SHP77 (cell line): ENCODE measurements at regions not wholly inside any gene's neighbourhood (a gene's known extent, or its start where the extent isn't known, plus 50 kb on each side); places are given as distances from the start of the nearest gene placed in this dataset.
"Not testable (repeated sequence)": the region's sequence is repeated elsewhere in the genome, so short reads cannot be mapped to it uniquely, and the experiment has no call there.

ENCODE experiments used
- DNase-seq, 2 experiments: peaks; one replicate each; lab custom pipeline; 2025; lab: John Stamatoyannopoulos, UW

DNA sequence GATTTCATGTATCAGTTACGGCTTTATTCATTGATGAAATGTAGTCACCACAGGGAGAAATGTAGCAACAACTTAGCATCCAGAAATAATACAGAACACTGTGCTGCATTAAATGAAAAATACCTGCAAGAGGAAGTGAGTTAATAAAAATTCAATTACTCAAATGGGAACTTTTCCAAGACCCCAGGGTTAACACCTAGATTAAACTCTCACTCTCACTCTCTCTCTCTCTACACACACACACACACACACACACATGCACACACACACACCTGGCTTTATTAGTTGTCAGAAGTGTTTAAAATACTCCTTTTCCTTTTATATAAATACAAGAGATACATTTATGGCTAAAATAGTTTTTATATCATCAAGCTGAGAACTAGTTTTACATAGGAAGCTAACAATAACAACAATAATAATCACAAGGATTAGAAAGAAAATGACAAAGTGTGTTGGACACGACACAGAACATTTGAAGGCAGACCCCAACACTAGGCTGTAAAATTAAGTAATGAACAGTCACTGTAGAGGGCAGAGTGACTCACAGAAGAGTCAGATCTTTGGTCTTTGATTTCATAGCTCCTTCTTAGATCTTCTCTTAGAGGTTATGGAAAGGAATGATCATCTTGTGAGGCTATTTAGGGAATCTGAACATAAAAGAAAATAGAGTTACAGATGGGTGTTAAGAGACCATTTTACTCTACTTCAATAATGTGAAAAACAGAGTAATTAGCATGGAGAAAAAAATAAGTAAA is 1266.0 kb upstream of the ADGRL2 start:
- no peak for DNase-seq

DNA sequence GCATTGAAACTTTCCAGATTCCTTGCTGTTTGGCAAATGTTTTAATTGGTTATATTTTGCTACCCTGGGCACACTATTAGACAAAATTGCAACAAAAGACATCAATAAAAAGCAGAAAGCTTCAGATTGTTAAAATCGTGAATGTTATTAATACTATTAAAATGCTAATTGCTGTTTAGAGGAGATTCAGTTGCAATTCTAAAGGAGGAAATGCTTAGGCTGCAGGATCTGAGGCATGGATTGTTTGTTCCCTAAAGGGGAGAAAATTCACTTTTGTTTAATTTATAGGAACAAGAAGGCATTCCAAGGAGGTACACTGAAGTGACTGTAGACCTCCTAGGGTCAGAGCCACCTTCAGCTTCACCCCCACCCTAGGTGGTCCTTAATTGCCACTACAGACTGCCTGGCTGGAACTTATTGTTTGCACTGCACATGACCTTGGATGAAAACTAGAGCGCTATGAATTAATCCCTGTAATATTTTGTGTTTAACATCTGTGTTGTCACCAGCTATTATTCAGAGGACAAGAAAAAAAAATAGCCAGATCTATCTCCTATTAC is 1266.9 kb upstream of the ADGRL2 start:
- no peak for DNase-seq

DNA sequence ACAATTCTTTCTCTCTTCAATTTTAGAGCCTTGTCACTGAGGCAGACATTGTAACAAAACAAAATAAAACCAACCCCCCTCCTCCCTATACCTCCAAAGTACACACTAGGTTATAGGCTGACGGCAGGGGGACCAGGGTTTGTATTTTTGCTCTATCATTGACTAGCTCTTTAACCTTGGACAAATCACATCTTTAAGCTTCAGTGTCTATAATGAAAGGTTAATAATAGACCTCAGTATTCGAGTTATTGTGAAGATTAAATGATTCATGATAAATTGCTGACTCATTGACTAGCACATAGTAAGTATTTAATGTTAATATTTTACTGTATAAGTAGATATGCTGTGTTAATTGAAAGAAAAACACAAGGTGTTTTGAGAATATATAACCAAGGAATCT is 1267.6 kb upstream of the ADGRL2 start:
- no peak for DNase-seq

DNA sequence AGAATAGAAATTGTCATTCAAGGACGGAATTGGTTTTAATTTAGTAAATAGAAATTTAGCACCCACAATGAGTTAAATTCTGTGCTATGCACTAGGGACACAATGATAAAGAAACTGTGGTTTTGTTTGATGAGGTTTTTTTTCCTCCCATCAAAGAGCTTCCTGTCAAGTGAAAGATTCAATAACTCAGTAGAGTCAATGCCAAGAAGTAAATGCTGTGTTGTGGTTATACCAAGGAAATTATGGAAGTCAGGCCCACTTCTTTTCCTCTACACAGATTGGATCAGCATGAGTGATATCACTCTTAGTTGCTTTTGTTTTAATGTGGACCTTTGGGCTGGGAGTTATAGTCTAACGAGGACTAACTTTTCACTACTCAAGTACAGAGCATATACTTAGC is 1269.6 kb upstream of the ADGRL2 start:
- DNase-seq: no peak

DNA sequence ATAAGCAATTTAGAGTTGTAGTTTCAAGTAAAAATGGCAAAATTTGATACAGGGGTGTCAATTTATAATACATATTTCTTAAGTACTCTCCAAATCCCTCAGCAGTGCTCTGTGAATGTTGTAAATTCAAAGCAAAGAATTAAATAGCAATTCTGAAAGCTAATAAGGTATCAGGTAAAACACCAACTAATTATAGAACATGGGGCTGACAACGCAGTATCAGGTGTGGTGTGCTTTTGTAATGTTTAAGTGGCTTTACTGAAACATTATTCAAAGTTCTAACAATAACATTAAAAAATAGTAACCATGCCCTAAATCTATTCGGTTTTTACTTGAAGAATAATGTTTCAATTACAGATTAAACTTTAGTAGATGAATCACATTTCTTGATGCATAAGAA is 1271.2 kb upstream of the ADGRL2 start:
- no peak for DNase-seq

DNA sequence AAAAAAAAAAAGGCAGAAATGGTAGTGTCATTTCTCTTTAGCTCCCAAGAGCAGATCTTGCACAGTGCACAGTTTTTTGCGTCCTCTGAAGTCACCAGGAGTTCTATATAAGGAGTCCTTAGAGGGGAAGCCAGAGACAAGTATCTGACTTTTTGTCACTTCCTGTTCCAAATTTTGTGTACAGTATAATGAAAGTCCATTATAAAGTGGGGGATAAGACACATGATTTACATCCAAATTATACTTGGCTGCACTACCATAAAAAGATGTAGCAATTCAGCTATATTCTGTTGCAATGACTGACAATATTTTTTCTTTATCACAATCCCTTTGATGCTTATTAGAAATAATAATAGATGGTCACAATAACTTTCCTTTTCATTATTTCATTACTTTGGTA is 1276.9 kb upstream of the ADGRL2 start:
- no peak for DNase-seq

DNA sequence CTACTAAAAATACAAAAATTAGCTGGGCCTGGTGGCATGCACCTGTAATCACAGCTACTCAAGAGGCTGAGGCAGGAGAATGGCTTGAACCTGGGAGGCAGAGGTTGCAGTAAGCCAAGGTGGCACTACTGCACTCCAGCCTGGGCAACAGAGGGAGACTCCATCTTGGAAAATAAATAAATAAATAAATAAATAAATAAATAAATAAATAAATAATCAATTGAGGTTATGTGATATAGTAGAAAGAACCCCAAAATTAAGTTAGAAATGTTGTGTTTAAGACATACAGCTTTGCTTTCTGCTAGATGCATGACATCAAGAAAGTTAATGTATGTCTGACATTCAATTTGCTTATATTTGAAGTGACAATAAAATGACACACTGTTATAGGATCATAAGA is 1277.7 kb upstream of the ADGRL2 start:
- not testable (repeated sequence) for DNase-seq

DNA sequence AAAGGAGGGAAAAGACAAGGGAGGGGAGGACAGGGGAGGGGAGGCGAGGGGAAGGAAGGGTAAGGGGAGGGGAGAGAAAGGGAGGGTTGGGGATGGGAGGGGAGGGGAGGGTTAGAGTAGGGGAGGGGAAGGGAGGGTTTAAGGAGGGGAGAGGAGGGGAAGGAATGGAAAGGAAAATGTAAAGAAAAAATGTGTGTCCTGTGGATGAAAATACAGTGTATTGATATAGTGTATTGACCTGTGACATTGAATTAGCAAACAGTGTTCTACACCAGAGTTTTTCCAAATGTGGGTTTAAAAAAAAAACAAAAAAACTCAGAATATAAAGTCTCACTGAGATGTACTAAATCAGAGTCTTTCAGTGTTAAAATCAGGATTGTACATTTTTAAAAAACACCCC is 1279.8 kb upstream of the ADGRL2 start:
- no peak for DNase-seq

DNA sequence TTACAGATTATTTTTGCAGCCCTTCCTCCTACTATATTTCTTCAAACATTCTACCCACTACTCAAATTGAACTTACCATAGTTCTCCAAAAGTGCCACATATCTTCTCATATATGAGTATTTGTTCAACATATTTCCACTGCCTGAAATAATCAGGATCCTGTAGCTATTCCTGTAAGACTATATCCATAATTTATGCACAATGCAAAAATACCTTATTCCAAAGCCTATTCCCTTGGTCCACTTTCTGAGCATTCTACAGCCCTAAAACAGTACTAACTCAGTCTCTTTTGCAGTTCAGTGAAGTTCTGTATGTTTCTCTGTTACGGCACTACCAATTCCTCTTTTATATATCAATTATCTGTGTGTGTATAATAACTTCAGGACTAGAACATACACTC is 1283.7 kb upstream of the ADGRL2 start:
- DNase-seq: no peak

DNA sequence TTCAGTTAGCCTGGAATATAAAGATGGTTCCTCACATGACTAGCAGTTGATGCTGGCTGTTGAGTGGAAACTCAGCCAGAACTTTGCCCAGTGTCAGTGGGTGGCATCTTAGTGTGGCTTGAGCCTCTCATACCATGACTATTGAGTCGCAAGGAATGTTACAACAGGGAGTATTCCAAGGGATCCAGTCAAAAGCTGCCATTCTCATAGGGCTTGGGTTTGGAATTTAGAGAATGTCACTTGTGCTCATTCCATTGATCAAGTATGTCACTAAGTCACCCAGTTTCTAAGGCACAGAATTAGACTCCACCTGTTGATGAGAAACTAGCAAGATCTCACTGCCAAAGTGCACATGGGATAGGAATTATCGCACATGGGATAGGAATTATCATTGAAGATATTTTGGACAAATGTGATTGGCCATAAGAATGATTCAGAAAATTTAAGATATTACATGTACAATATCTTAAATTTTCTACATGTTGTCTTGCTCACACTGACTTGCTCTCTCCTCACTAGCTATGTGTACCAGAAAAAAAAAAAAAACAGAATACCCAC is 1290.7 kb upstream of the ADGRL2 start:
- no peak for DNase-seq

DNA sequence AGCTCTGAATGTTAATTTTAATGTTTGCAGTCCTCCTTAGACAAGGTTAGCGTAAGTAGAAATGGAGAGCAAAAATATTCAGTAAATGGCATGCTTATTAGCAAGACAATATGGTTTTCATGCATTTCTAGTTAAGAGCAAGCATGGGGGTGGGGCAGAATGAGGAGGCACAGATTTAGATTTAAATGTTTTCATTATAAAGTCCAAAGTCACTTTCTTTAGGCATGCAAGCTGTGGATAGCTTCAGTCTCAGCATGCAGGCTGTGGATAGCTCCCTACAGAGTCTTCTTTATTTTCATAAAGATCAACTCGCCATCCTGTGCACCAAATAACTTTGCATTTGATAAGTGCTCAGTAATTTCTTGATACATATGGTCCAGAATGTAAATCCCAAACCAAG is 1294.5 kb upstream of the ADGRL2 start:
- DNase-seq: no peak

DNA sequence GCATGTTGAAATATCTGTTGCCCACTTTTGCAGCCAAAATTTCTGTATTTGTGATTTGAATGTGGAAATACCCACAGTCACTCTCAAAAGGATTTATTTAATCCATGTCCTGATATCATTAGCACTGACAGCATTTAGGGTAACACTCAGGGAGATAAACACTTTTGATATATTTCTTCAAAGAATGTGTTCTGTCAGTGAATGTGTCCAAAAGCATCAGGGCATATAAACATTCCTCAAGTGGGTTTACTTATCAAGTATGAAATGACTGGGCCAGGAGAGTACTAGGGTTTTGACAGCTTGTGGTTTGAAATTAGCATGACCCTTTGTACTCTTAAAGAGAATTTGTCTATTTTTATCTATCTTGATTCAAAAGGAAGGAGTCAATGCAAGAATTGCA is 1302.1 kb upstream of the ADGRL2 start:
- DNase-seq: no peak

DNA sequence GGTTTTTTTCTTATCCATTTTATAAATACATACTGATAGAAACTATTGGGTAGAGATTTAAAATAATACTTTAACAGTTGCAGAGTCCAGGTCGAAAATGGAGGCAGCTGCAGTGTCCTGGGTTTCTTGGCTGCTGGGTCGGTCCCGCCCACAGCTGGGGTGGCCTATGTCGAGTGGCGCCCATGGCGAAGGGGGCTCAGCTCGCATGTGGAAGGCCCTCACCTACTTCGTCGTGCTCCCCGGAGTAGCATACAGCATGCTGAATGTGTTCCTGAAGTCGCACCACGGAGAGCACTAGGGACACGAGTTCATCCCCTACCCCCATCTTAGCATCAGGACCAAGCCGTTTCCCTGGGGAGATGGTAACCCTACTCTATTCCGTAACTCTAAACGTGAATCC is 1304.9 kb upstream of the ADGRL2 start:
- DNase-seq: no peak

DNA sequence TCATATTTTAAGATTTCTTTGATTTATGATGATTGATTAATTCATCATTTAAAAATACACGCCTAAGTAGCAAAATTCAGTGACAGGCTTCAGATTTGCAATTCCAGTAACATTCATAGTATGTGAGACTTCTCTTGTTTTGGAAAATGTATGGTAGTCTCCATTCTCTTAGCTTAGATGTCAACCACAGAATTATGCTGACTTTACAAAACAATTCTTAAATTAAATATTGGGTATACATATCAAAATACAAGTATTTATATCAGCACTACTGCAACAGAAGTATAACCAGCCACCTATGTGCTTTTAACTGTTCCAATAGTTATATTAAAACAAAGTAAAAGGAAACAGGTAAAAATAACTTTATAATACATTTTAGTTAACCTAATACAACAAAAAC is 1328.6 kb upstream of the ADGRL2 start:
- no peak for DNase-seq

DNA sequence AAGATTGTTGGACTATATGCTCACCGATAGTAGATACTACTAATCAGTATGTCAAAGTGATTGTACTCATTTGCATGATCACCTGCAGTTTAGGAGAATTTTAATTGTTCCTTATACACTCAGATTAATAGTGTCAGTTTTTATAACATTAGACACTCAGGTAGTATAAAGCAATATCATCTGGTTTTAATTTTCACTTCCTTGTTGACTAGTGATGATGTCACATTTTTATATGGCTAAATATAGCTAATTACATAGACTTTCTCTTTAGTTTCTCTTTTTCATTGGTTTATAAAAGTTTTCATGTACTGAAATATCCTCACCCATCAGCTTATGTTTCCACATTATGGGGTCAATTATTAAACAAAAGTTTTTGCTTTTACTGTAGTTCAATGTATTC is 1332.4 kb upstream of the ADGRL2 start:
- no peak for DNase-seq

DNA sequence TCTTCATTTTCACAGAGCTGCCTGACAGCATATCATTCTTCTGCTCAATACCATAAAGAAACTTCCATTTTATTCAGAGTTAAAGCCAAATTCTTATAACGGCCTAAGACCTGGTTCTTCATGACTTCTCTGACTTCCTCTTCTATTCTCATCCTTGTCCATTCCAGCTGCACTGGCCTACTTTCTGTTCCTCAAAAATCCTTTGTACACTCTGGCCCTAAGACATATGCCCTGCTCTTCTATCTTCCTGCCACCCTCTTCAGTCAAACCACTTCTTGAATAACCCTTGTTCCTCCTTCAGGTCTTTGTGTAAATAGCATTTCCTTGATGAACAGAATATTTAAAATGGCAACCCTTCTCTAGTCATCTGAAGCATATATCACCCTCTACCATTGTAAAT is 1338.7 kb upstream of the ADGRL2 start:
- no peak for DNase-seq

DNA sequence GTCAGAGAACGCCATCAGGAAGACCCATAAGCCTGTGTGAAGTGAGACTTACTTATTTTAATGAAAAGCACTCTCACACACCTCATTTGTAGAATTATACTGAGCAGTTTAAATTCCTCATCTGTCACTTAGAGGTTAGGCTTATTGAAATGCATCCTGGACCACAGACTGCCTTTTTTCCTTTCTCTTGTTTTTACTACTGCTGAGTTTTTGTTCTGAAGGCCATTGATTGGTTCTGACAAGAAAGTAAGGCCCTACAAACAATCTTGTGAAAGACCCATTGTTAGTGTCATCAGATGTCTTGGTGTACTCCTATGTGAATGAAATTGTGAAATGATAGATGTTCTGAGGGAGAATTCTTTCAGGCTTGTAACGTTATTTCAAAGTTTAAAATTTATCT is 1343.3 kb upstream of the ADGRL2 start:
- DNase-seq: no peak

DNA sequence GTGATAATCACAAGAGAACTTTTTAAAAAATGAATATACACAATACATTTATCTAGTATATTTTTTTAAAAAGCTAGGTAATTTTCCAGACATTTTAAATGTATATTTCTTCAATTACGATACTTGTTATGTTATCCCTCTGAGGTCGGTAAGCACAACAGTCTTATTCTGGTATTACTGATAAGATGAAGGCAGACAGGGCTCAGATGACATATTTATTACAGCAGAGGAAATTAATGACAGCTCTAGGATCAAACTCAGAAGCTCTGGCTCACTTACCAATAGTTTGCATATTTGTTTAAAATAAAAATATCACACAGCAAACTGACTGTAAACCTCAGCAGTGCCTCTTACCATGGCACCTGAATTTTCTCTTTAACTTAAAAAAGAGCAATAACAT is 1347.0 kb upstream of the ADGRL2 start:
- DNase-seq: no peak

DNA sequence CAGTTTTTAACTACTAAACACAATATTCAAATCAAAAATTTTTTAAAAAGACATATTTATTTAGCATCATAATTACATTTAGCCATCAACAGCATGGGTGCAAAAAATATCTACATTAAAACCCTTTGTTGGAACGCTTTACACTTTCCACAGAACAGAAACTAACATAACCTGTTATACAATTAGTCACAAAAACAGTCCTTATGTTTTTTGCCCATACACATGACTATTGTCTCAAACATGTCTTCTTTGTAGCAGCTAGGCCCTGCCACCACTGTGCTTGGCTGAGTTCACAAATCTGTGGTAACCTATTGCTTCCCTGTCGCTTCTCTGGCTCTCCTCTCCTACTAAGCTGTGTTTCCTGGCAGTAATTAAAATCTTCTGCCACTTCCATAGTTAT is 1350.0 kb upstream of the ADGRL2 start:
- DNase-seq: no peak

DNA sequence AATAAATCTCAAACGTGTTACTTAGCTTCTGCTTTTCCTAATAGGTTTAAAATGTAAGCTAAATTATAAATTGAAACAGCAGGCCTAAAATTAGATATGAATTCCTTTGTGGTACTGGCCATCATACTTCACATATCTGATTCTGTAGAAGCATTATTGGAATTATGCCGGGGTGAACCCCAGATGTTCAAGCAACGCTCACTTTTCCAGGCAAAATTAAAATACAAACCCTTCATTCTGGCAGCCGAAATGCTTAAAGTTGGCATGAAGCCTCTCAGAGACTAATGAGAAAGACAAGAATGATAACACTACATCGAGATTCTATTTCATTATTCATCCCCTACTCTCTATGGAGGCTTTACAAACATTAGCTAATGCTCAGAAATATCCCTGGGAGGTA is 1352.7 kb upstream of the ADGRL2 start:
- DNase-seq: no peak

DNA sequence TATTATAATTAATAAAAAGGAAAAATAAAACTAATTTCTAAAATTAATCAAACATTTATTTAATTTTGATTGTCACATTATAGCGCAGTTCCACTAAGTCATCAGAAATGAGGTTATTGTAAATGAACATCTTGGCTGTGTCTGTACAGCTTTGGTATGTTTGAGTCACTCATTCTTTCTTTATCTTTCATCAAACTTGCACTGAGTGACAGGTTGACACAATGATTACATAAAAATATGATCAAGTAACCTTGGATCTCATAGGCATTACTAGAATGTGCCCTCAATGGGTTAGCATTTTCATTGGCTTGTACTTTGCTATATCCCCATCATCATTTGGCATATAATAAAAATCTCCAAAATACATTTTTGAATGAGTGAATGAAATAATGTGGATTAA is 1353.2 kb upstream of the ADGRL2 start:
- no peak for DNase-seq

DNA sequence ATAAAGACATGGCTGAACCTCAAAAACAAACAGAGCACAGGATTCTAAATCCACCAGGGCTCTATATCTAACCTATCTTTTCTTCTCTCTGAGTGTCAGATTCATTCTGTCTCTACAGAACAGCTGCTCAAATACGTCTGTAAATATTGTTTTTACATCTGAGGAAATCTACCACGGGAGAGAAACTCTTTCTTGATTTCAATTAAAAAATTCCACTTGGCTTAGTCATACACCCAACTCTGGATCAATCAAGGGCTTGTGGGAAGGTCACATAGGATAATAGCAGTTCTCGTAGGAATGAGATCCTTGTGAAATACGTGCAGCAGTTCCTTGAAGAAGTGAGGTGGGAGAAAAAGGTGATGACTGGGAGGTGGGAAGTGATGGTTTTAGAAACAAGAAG is 1355.7 kb upstream of the ADGRL2 start:
- DNase-seq: peak; percentile 44 to 65

DNA sequence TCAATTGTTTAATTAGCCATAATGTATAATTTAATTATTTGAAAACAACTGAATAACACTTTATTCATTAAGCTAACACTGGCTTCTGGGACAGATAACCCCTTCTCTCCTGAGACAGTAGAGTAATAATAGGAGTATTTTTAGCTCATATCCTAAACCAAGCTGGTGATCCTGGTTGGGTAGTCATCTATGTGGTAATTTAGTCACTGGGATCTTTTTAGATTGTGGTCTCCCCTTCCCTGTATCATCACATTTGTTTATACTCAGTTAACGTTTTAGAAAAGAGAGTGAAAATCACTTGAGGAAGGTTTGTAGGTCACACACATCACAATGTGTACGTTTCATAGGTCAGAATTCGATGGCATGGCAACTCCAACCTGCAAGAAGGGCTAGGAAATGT is 1356.6 kb upstream of the ADGRL2 start:
- no peak for DNase-seq

DNA sequence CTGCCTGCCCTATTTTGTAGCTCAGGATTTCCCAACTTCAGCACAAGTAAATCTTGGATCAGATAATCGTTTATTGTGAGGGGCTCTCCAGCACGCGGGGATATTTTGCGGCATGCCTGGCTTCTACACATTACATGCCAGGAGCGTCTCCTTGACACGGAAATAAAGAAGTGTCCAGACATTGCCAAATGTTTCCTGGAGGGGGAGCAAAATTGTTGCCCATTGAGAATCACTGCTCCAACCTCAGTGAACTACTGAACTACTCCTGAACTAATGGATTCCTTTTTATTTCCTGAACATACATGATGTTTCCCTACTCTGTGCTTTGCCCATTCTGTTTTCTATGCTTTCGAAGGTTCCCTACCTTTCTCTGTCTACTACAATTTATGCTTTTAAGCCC is 1359.1 kb upstream of the ADGRL2 start:
- no peak for DNase-seq
